ENCODE measurements at regions not wholly inside any gene's neighbourhood (a gene's known extent, or its start where the extent isn't known, plus 50 kb on each side); places are given as distances from the start of the nearest gene placed in this dataset.
"Not testable (repeated sequence)": the region's sequence is repeated elsewhere in the genome, so short reads cannot be mapped to it uniquely, and the experiment has no call there.

- no peak for DNase-seq
Measured at GRCh38 chr18:24561369-24561965, 101.0 kb downstream of the HRH4 start.

GRCh38 chr18:24567199-24567598 lies 106.8 kb downstream of the HRH4 start:
- peak; percentile 55 for DNase-seq

- no peak for DNase-seq
Measured at GRCh38 chr18:24570716-24571115, 110.3 kb downstream of the HRH4 start.

- DNase-seq, result no peak
Measured at GRCh38 chr18:24582771-24583170, 122.3 kb downstream of the HRH4 start.

- no peak for DNase-seq
Measured at GRCh38 chr18:24584205-24584604, 123.8 kb downstream of the HRH4 start.

- no peak for DNase-seq
Measured at GRCh38 chr18:24584813-24585212, 124.4 kb downstream of the HRH4 start.

GRCh38 chr18:24585996-24586566 lies 125.6 kb downstream of the HRH4 start:
- DNase-seq, result no peak

- DNase-seq, result no peak
Measured at GRCh38 chr18:24586662-24587360, 126.4 kb downstream of the HRH4 start.

- DNase-seq, result no peak
Measured at GRCh38 chr18:24588440-24588839, 128.0 kb downstream of the HRH4 start.

- no peak for DNase-seq
Measured at GRCh38 chr18:24590946-24591345, 130.5 kb downstream of the HRH4 start.

- no peak for DNase-seq
Measured at GRCh38 chr18:24593401-24593800, 133.0 kb downstream of the HRH4 start.

GRCh38 chr18:24593886-24594285 lies 133.4 kb downstream of the HRH4 start:
- DNase-seq, result no peak

GRCh38 chr18:24595561-24596031 lies 135.2 kb downstream of the HRH4 start:
- DNase-seq, result no peak

GRCh38 chr18:24600076-24600654 lies 139.7 kb downstream of the HRH4 start:
- peak; percentile 77 for DNase-seq

- no peak for DNase-seq
Measured at GRCh38 chr18:24601585-24601984, 141.1 kb downstream of the HRH4 start.

- no peak for DNase-seq
Measured at GRCh38 chr18:24602201-24602600, 141.8 kb downstream of the HRH4 start.

GRCh38 chr18:24603151-24603550 lies 142.7 kb downstream of the HRH4 start:
- no peak for DNase-seq

GRCh38 chr18:24605444-24605843 lies 145.0 kb downstream of the HRH4 start:
- DNase-seq, result no peak

- DNase-seq, result no peak
Measured at GRCh38 chr18:24609254-24609653, 148.8 kb downstream of the HRH4 start.

GRCh38 chr18:24611075-24611474 lies 150.6 kb downstream of the HRH4 start:
- no peak for DNase-seq

GRCh38 chr18:24613896-24614640 lies 153.6 kb downstream of the HRH4 start:
- no peak for DNase-seq

- no peak for DNase-seq
Measured at GRCh38 chr18:24616653-24617052, 156.2 kb downstream of the HRH4 start.

GRCh38 chr18:24624421-24624820 lies 164.0 kb downstream of the HRH4 start:
- DNase-seq, result not testable (repeated sequence)
